Nephron (organoid): ENCODE measurements at regions not wholly inside any gene's neighbourhood (a gene's known extent, or its start where the extent isn't known, plus 50 kb on each side); places are given as distances from the start of the nearest gene placed in this dataset.
"Not testable (repeated sequence)": the region's sequence is repeated elsewhere in the genome, so short reads cannot be mapped to it uniquely, and the experiment has no call there.

Source experiments
- H3K27ac Mint-ChIP-seq, 3 experiments: 2 replicates each; pipeline ENCODE4 v1.8.0; 2020; ENCODE audit warnings: mixed read lengths in 3 of 3, mild to moderate bottlenecking in 2 of 3, moderate library complexity in 1 of 3
- H3K27me3 Mint-ChIP-seq: 2 replicates; pipeline ENCODE4 v1.8.0; 2021; ENCODE audit warnings: low read depth, mild to moderate bottlenecking, moderate library complexity, mixed read lengths
- H3K36me3 Mint-ChIP-seq: 2 replicates; pipeline ENCODE4 v1.8.0; 2020; ENCODE audit warnings: low read depth, mixed read lengths
- H3K4me1 Mint-ChIP-seq: 2 replicates; pipeline ENCODE4 v1.8.0; 2020; ENCODE audit warnings: mixed read lengths
- H3K4me3 Mint-ChIP-seq, 3 experiments: 2 replicates each; pipeline ENCODE4 v1.8.0; 2020; ENCODE audit warnings: mild to moderate bottlenecking in 3 of 3, mixed read lengths in 3 of 3, moderate library complexity in 2 of 3
- H3K9me3 Mint-ChIP-seq: 2 replicates; pipeline ENCODE4 v1.8.0; 2020; ENCODE audit warnings: mixed read lengths
- CTCF ChIP-seq, 3 experiments: fragments of 200-600 bp; sonication (generic); IDR thresholded peaks; one replicate each; pipeline ENCODE4 v1.5.0; 2021; ENCODE audit warnings: antibody characterized with exemption in 3 of 3; ENCODE audit not compliant: unreplicated experiment in 3 of 3

DNA sequence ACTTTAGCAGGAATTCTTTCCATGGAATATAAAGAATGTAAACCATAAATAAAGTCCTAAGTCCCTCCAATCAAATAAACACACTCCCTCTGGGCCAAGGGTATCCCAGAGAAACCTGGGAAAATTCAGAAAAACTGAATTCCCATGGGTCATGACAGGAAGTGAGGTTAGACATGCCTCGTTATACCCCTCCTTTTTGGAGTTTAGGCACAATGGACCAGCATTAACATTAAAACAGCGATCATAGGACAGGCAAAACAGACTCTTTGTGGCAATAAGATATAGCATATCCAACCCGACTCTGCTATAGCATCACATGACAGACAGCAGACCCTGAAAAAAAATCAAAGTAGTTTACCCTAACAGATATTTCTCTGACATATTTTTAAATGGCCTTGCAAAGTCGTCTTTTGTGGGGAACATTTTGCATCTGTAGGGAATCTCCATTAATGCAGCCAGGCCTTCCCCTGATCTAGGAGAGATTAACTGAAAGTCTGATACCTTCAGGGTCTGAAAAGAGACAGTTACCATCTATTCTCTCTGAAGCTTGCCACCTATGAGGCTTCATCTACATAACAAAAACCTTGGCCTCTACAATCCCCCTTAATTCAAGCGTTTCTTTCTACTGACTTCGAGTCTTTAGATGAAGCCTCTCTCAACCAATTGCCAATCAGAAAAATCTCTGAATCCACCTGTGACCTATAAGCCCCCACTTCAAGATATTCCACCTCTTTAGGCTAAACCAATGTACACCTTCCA lies 143.0 kb upstream of the KCNK1 start:
- no peak for TF ChIP-seq CTCF (IDR thresholded peaks at IDR 0.05; ENCODE audit: unreplicated experiment in 3 of 3)
- Mint-ChIP-seq H3K4me3 (no peak overlapping the region), H3K27ac (no peak overlapping the region), H3K4me1 (no peaks in the 10 kb centered on the region), H3K9me3 (peaks cover 16% of the 10 kb centered on the region), H3K36me3 (no peaks in the 10 kb centered on the region), H3K27me3 (peaks cover 8% of the 10 kb centered on the region)

- H3K4me3 Mint-ChIP-seq, H3K27ac Mint-ChIP-seq, H3K4me1 Mint-ChIP-seq: not testable (repeated sequence)
Measured at GRCh38 chr1:233471851-233472250, 142.1 kb upstream of the KCNK1 start.

DNA sequence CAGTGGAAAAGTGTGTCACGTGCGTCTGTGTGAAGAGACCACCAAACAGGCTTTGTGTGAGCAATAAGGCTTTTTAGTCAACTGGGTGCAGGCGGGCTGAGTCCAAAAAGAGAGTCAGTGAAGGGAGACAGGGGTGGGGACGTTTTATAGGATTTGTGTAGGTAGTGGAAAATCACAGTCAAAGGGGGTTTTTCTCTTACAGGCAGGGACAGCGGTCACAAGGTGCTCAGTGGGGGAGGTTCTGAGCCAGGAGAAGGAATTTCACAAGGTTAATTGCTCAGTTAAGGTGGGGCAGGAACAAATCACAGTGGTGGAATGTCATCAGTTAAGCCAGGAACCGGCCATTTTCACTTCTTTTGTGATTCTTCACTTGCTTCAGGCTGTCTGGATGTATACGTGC lies 141.1 kb upstream of the KCNK1 start:
- H3K9me3 Mint-ChIP-seq: peaks cover 14% of the 10 kb centered on the region
- not testable (repeated sequence) for H3K27ac Mint-ChIP-seq, H3K4me1 Mint-ChIP-seq, H3K4me3 Mint-ChIP-seq, H3K36me3 Mint-ChIP-seq
- peaks cover 11% of the 10 kb centered on the region for H3K27me3 Mint-ChIP-seq

More at GRCh38 chr1:233471851-233472250, 142.1 kb upstream of the KCNK1 start:
- H3K36me3 Mint-ChIP-seq, H3K27me3 Mint-ChIP-seq: not testable (repeated sequence)
- peaks cover 14% of the 10 kb centered on the region for H3K9me3 Mint-ChIP-seq

DNA sequence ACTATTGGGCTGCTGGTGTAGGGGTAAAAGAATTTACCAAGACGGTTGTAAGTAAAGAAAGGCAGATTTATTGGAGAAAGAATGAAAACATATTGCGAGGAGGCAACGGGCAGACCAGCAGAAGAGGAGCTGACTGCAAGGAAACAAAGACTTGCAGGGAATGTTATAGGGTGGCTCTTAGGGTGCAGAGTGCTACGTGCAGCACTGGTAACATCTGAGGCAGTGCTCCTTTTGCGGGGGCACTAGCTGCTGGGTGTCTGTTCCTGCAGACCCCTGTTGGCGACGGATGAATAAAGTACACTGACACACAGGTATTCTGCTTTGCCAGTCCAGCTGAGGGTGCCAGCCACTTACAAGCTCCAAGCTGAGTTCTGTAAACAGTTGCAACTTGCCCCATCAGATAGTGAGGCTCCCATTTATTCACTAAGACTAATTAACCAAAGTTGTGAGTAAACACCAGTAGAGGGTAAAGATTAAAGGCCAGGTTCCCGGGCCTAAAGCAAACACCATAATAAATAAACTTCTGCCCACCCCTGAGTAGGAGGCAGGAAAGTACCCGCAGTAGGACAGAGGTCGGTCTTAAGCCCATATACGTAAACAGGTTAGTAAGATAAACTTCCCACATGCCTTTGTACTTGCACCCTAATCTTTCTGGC lies 140.2 kb upstream of the KCNK1 start:
- no peak for TF ChIP-seq CTCF (IDR thresholded peaks at IDR 0.05; ENCODE audit: unreplicated experiment in 3 of 3)
- Mint-ChIP-seq H3K9me3 (peaks cover 14% of the 10 kb centered on the region), H3K36me3 (no peaks in the 10 kb centered on the region), H3K4me1 (no peaks in the 10 kb centered on the region), H3K27me3 (peaks cover 11% of the 10 kb centered on the region), H3K4me3 (no peak overlapping the region), H3K27ac (no peak overlapping the region)

GRCh38 chr1:233477359-233477758 lies 136.5 kb upstream of the KCNK1 start:
- Mint-ChIP-seq H3K4me1 (no peaks in the 10 kb centered on the region), H3K36me3 (no peaks in the 10 kb centered on the region), H3K9me3 (peaks cover 4% of the 10 kb centered on the region), H3K4me3 (no peak overlapping the region), H3K27ac (no peak overlapping the region), H3K27me3 (peaks cover 11% of the 10 kb centered on the region)
- no peak for TF ChIP-seq CTCF (IDR thresholded peaks at IDR 0.05; ENCODE audit: unreplicated experiment in 3 of 3)

GRCh38 chr1:233478611-233479010 lies 135.3 kb upstream of the KCNK1 start:
- TF ChIP-seq CTCF (IDR thresholded peaks at IDR 0.05; ENCODE audit: unreplicated experiment in 3 of 3): no peak
- no peaks in the 10 kb centered on the region for H3K36me3 Mint-ChIP-seq
- peaks cover 2% of the 10 kb centered on the region for H3K9me3 Mint-ChIP-seq
- H3K27me3 Mint-ChIP-seq: peaks cover 5% of the 10 kb centered on the region
- H3K4me3 Mint-ChIP-seq: no peak overlapping the region
- H3K4me1 Mint-ChIP-seq: no peaks in the 10 kb centered on the region
- H3K27ac Mint-ChIP-seq: no peak overlapping the region
